NAMALWA (cell line): ENCODE measurements at regions not wholly inside any gene's neighbourhood (a gene's known extent, or its start where the extent isn't known, plus 50 kb on each side); places are given as distances from the start of the nearest gene placed in this dataset.

Experiments used
- DNase-seq: peaks from one replicate; pipeline ENCODE4 v3.0.0-alpha.2; 2015; ENCODE audit warnings: low spot score

GRCh38 chr3:79542-79941 lies 117.0 kb upstream of the CHL1 start:
- DNase-seq = no peak

- DNase-seq = no peak
Measured at GRCh38 chr3:82508-82907, 114.1 kb upstream of the CHL1 start.

- no peak for DNase-seq
Measured at GRCh38 chr3:83096-83495, 113.5 kb upstream of the CHL1 start.

GRCh38 chr3:85180-85579 lies 111.4 kb upstream of the CHL1 start:
- DNase-seq = no peak

- DNase-seq = no peak
Measured at GRCh38 chr3:88267-88666, 108.3 kb upstream of the CHL1 start.

GRCh38 chr3:93746-94145 lies 102.8 kb upstream of the CHL1 start:
- DNase-seq = no peak

GRCh38 chr3:96259-96658 lies 100.3 kb upstream of the CHL1 start:
- no peak for DNase-seq

GRCh38 chr3:97417-98258 lies 98.9 kb upstream of the CHL1 start:
- DNase-seq = no peak

GRCh38 chr3:98259-98654 lies 98.3 kb upstream of the CHL1 start:
- DNase-seq = no peak

GRCh38 chr3:99506-99905 lies 97.1 kb upstream of the CHL1 start:
- no peak for DNase-seq

- no peak for DNase-seq
Measured at GRCh38 chr3:102484-102883, 94.1 kb upstream of the CHL1 start.

- no peak for DNase-seq
Measured at GRCh38 chr3:103991-104390, 92.6 kb upstream of the CHL1 start.

GRCh38 chr3:105585-105984 lies 91.0 kb upstream of the CHL1 start:
- DNase-seq = no peak

GRCh38 chr3:106619-107018 lies 89.9 kb upstream of the CHL1 start:
- DNase-seq = no peak

- DNase-seq = no peak
Measured at GRCh38 chr3:111143-112069, 85.2 kb upstream of the CHL1 start.

- no peak for DNase-seq
Measured at GRCh38 chr3:112773-113172, 83.8 kb upstream of the CHL1 start.

GRCh38 chr3:118666-119065 lies 77.9 kb upstream of the CHL1 start:
- no peak for DNase-seq

- DNase-seq = no peak
Measured at GRCh38 chr3:123341-123740, 73.2 kb upstream of the CHL1 start.

- no peak for DNase-seq
Measured at GRCh38 chr3:124557-125179, 71.9 kb upstream of the CHL1 start.

- no peak for DNase-seq
Measured at GRCh38 chr3:128515-129172, 67.9 kb upstream of the CHL1 start.

- no peak for DNase-seq
Measured at GRCh38 chr3:131151-131888, 65.2 kb upstream of the CHL1 start.

- DNase-seq = no peak
Measured at GRCh38 chr3:132378-132777, 64.2 kb upstream of the CHL1 start.
